ENCODE measurements at regions not wholly inside any gene's neighbourhood (a gene's known extent, or its start where the extent isn't known, plus 50 kb on each side); places are given as distances from the start of the nearest gene placed in this dataset.

GRCh38 chr2:56478027-56478426, 294.2 kb downstream of the CCDC85A start:
- TF ChIP-seq CTCF (IDR thresholded peaks at IDR 0.05): no peak
- no peak for TF ChIP-seq POLR2A (IDR thresholded peaks at IDR 0.05)
